GM23338 (cell line): ENCODE measurements at regions not wholly inside any gene's neighbourhood (a gene's known extent, or its start where the extent isn't known, plus 50 kb on each side); places are given as distances from the start of the nearest gene placed in this dataset.

Experiments used
- ATAC-seq: fragments of 200-7000 bp; cut with Tn5 transposase; 3 replicates; pipeline ENCODE4 v1.9.1; 2020
- DNase-seq: peaks from one replicate; pipeline ENCODE4 v3.0.0-alpha.2; 2015; ENCODE audit warnings: low spot score
- H2AFZ ChIP-seq: fragments of 200-600 bp; sonication (generic); 2 replicates; pipeline ENCODE4 v1.8.0; 2016; ENCODE audit warnings: antibody characterized with exemption, mild to moderate bottlenecking, moderate library complexity
- H3F3A ChIP-seq: fragments of 200-600 bp; sonication (generic); replicated peaks from 2 replicates; pipeline ENCODE4 v1.8.0; 2017; ENCODE audit warnings: antibody characterized with exemption, mixed run types, low read depth
- H3K27ac ChIP-seq: fragments of 200-600 bp; sonication (generic); 2 replicates; pipeline ENCODE4 v1.6.1; 2016; ENCODE audit warnings: low read depth
- H3K27me3 ChIP-seq: fragments of 200-600 bp; sonication (generic); 2 replicates; pipeline ENCODE4 v1.8.0; 2016; ENCODE audit warnings: mild to moderate bottlenecking, mixed run types, moderate library complexity; ENCODE audit not compliant: insufficient read depth
- H3K36me3 ChIP-seq: fragments of 200-600 bp; sonication (generic); 2 replicates; pipeline ENCODE4 v1.8.0; 2016; ENCODE audit warnings: mild to moderate bottlenecking; ENCODE audit not compliant: insufficient read depth
- H3K4me1 ChIP-seq: fragments of 200-600 bp; sonication (generic); 2 replicates; pipeline ENCODE4 v1.8.0; 2016; ENCODE audit warnings: mild to moderate bottlenecking, moderate library complexity; ENCODE audit not compliant: insufficient read depth
- H3K4me2 ChIP-seq: fragments of 200-600 bp; sonication (generic); 2 replicates; pipeline ENCODE4 v1.7.1; 2017; ENCODE audit warnings: mixed run types
- H3K4me3 ChIP-seq: fragments of 200-600 bp; sonication (generic); 2 replicates; pipeline ENCODE4 v1.6.1; 2016; ENCODE audit warnings: mixed run types
- H3K79me2 ChIP-seq: fragments of 200-600 bp; sonication (generic); replicated peaks from 2 replicates; pipeline ENCODE4 v1.8.0; 2017; ENCODE audit warnings: mild to moderate bottlenecking; ENCODE audit not compliant: insufficient read depth
- H3K9me2 ChIP-seq: fragments of 200-600 bp; sonication (generic); 2 replicates; pipeline ENCODE4 v1.8.0; 2017; ENCODE audit not compliant: insufficient read depth
- H4K20me1 ChIP-seq: fragments of 200-600 bp; sonication (generic); replicated peaks from 2 replicates; pipeline ENCODE4 v1.8.0; 2017; ENCODE audit warnings: mild to moderate bottlenecking; ENCODE audit not compliant: insufficient read depth
- H3K27ac Mint-ChIP-seq: 2 replicates; pipeline ENCODE4 v1.8.0; 2020; ENCODE audit warnings: inconsistent platforms, mild to moderate bottlenecking, moderate library complexity, mixed read lengths
- H3K27me3 Mint-ChIP-seq: 3 replicates; pipeline ENCODE4 v1.8.0; 2022; ENCODE audit warnings: low read depth, mild to moderate bottlenecking, moderate library complexity, mixed read lengths, inconsistent platforms; ENCODE audit not compliant: insufficient read depth, poor library complexity
- H3K36me3 Mint-ChIP-seq: 3 replicates; pipeline ENCODE4 v1.8.0; 2021; ENCODE audit warnings: low read depth, mild to moderate bottlenecking, inconsistent platforms, moderate library complexity, mixed read lengths
- H3K4me1 Mint-ChIP-seq: 3 replicates; pipeline ENCODE4 v1.8.0; 2020; ENCODE audit warnings: mild to moderate bottlenecking, inconsistent platforms, mixed read lengths
- H3K4me3 Mint-ChIP-seq: 3 replicates; pipeline ENCODE4 v1.8.0; 2021; ENCODE audit warnings: moderate library complexity, mild to moderate bottlenecking, inconsistent platforms, mixed read lengths
- H3K9me3 Mint-ChIP-seq: 3 replicates; pipeline ENCODE4 v1.8.0; 2020; ENCODE audit warnings: moderate library complexity, mild to moderate bottlenecking, inconsistent platforms, mixed read lengths
- ETS1 ChIP-seq: IDR thresholded peaks from 2 replicates; pipeline ENCODE4 v1.6.1; 2016; ENCODE audit warnings: antibody characterized with exemption
- EZH2 ChIP-seq: fragments of 200-600 bp; sonication (generic); IDR thresholded peaks from one replicate; pipeline ENCODE4 v1.8.0; 2017; ENCODE audit warnings: antibody characterized with exemption, mild to moderate bottlenecking, low read depth; ENCODE audit not compliant: unreplicated experiment
- EZH2phosphoT487 ChIP-seq: fragments of 200-600 bp; sonication (generic); IDR thresholded peaks from one replicate; pipeline ENCODE4 v1.8.1; 2018; ENCODE audit warnings: antibody characterized with exemption; ENCODE audit not compliant: unreplicated experiment
- NANOG ChIP-seq: IDR thresholded peaks from 2 replicates; pipeline ENCODE4 v1.6.1; 2016; ENCODE audit warnings: antibody characterized with exemption, borderline replicate concordance
- STAT1 ChIP-seq: IDR thresholded peaks from one replicate; pipeline ENCODE4 v1.6.1; 2016; ENCODE audit warnings: antibody characterized with exemption; ENCODE audit not compliant: unreplicated experiment
- ZNF462 ChIP-seq: fragments of 250-450 bp; sonication (Bioruptor Pico); IDR thresholded peaks from 2 replicates; pipeline ENCODE4 v1.5.0; 2020; ENCODE audit warnings: mild to moderate bottlenecking, moderate library complexity
- TF ChIP-seq, protein P1 (sequence below): IDR thresholded peaks from one replicate; pipeline ENCODE4 v1.6.1; 2018; ENCODE audit warnings: antibody characterized with exemption; ENCODE audit not compliant: unreplicated experiment

- no peak for TF ChIP-seq ZNF462
- TF ChIP-seq STAT1: no peak
- TF ChIP-seq EZH2: no peak
These were observed 479.3 kb upstream of the KLF6 start (continued) for GRCh38 chr10:4264209-4264865.

DNA sequence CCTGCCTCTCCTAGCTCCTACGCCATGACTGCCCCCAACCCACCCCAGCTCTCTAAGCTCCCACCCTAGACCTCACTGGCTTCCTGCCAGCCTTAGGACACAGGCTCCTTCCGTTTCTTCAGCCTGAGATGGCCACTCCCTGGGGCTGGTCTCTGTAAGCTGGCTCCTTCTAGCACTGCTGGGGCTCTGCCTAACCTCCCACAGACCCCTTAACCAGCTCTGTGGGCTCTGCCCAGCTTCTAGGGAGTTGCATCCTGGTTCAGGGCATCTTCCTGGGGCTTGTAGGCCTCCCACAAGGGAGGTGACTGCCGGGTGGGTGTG is 478.6 kb upstream of the KLF6 start:
- H3K4me1 Mint-ChIP-seq: no peaks in the 10 kb centered on the region
- no peaks in the 10 kb centered on the region for H3K79me2 ChIP-seq
- H3K27me3 Mint-ChIP-seq: peaks cover 2% of the 10 kb centered on the region
- no peaks in the 10 kb centered on the region for H4K20me1 ChIP-seq
- H3K36me3 Mint-ChIP-seq: peaks cover 2% of the 10 kb centered on the region; the same call in 1 of the 3 replicates
- H3K36me3 ChIP-seq: no peaks in the 10 kb centered on the region
- H3K9me3 Mint-ChIP-seq: peaks cover 3% of the 10 kb centered on the region; the same call in 1 of the 3 replicates
- DNase-seq: no peak
- no peak for ATAC-seq
- H2AFZ ChIP-seq: no peak overlapping the region
- no peak overlapping the region for H3K4me3 ChIP-seq
- H3F3A ChIP-seq: no peaks in the 10 kb centered on the region
- H3K27ac ChIP-seq: no peak overlapping the region
- H3K4me1 ChIP-seq: no peaks in the 10 kb centered on the region
- no peaks in the 10 kb centered on the region for H3K27me3 ChIP-seq
- H3K9me2 ChIP-seq: no peaks in the 10 kb centered on the region
- no peak overlapping the region for H3K4me2 ChIP-seq
- no peak overlapping the region for H3K4me3 Mint-ChIP-seq
- H3K27ac Mint-ChIP-seq: no peak overlapping the region
- TF ChIP-seq EZH2phosphoT487: no peak
- no peak for TF ChIP-seq EZH2
- no peak for TF ChIP-seq STAT1
- TF ChIP-seq ETS1: no peak
- TF ChIP-seq NANOG: no peak
- TF ChIP-seq, protein P1, sequence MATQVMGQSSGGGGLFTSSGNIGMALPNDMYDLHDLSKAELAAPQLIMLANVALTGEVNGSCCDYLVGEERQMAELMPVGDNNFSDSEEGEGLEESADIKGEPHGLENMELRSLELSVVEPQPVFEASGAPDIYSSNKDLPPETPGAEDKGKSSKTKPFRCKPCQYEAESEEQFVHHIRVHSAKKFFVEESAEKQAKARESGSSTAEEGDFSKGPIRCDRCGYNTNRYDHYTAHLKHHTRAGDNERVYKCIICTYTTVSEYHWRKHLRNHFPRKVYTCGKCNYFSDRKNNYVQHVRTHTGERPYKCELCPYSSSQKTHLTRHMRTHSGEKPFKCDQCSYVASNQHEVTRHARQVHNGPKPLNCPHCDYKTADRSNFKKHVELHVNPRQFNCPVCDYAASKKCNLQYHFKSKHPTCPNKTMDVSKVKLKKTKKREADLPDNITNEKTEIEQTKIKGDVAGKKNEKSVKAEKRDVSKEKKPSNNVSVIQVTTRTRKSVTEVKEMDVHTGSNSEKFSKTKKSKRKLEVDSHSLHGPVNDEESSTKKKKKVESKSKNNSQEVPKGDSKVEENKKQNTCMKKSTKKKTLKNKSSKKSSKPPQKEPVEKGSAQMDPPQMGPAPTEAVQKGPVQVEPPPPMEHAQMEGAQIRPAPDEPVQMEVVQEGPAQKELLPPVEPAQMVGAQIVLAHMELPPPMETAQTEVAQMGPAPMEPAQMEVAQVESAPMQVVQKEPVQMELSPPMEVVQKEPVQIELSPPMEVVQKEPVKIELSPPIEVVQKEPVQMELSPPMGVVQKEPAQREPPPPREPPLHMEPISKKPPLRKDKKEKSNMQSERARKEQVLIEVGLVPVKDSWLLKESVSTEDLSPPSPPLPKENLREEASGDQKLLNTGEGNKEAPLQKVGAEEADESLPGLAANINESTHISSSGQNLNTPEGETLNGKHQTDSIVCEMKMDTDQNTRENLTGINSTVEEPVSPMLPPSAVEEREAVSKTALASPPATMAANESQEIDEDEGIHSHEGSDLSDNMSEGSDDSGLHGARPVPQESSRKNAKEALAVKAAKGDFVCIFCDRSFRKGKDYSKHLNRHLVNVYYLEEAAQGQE: no peak
